K562 (cell line): ENCODE measurements at regions not wholly inside any gene's neighbourhood (a gene's known extent, or its start where the extent isn't known, plus 50 kb on each side); places are given as distances from the start of the nearest gene placed in this dataset.

ENCODE experiments used
- CEBPB ChIP-seq: fragments of 450-650 bp; IDR thresholded peaks from 2 replicates; pipeline ENCODE4 v1.6.1; 2016; ENCODE audit warnings: missing genetic modification characterization, missing compliant biosample characterization
- DMBX1 ChIP-seq: fragments of 250-450 bp; sonication (Bioruptor Pico); IDR thresholded peaks from 2 replicates; pipeline ENCODE4 v1.8.0; 2022; ENCODE audit warnings: inconsistent platforms, mild to moderate bottlenecking, moderate library complexity, borderline replicate concordance
- EP300 ChIP-seq: IDR thresholded peaks from 2 replicates; pipeline ENCODE4 v1.6.1; 2012; ENCODE audit warnings: low read length, improper control_type of control experiment
- RAD21 ChIP-seq, 2 experiments: fragments of 250-450 bp in 1 of 2; fragments of 450-650 bp in 1 of 2; sonication (Bioruptor Pico) in 1 of 2; formaldehyde crosslinking in 1 of 2; IDR thresholded peaks in 1 of 2; conservative IDR thresholded peaks in 1 of 2; 2 replicates each; pipeline versions ENCODE4 v1.4.0 to v1.8.0; 2020 to 2022; ENCODE audit warnings: mild to moderate bottlenecking in 2 of 2, moderate library complexity in 1 of 2
- SMARCC2 ChIP-seq: fragments of 450-650 bp; IDR thresholded peaks from 2 replicates; pipeline ENCODE4 v1.6.1; 2017; ENCODE audit warnings: antibody characterized with exemption, moderate library complexity, mild to moderate bottlenecking, low read depth
- TCFL5 ChIP-seq: fragments of 250-450 bp; sonication (Bioruptor Pico); conservative IDR thresholded peaks from 2 replicates; pipeline ENCODE4 v1.6.1; 2021; ENCODE audit warnings: mild to moderate bottlenecking, moderate library complexity, matching md5 sums
- WHSC1 ChIP-seq: IDR thresholded peaks from one replicate; pipeline ENCODE4 v1.6.1; 2012; ENCODE audit warnings: low read length, control low read depth, inconsistent platforms
- ZFP1 ChIP-seq: fragments of 450-650 bp; formaldehyde crosslinking; IDR thresholded peaks from 2 replicates; pipeline ENCODE4 v1.4.0; 2020; ENCODE audit warnings: mild to moderate bottlenecking, mixed read lengths
- ZNF140 ChIP-seq: fragments of 250-450 bp; sonication (Bioruptor Pico); IDR thresholded peaks from 2 replicates; pipeline ENCODE4 v1.8.0; 2021; ENCODE audit warnings: moderate library complexity, mild to moderate bottlenecking, inconsistent platforms
- ZNF311 ChIP-seq: fragments of 250-450 bp; sonication (Bioruptor Pico); IDR thresholded peaks from 2 replicates; pipeline ENCODE4 v1.4.0; 2020; ENCODE audit warnings: mild to moderate bottlenecking, moderate library complexity
- TF ChIP-seq, protein P1 (sequence below), 3 experiments: IDR thresholded peaks in 2 of 3; conservative IDR thresholded peaks in 1 of 3; 2 replicates each; pipeline ENCODE4 v1.5.1; 2011 to 2012; ENCODE audit warnings: low read length in 3 of 3, mild to moderate bottlenecking in 3 of 3, control low read depth in 2 of 3, improper control_type of control experiment in 1 of 3, inconsistent platforms in 1 of 3, low read depth in 1 of 3, mixed read lengths in 1 of 3, moderate library complexity in 1 of 3; ENCODE audit not compliant: insufficient read depth in 2 of 3
- TF ChIP-seq, protein P2 (sequence below): fragments of 450-650 bp; formaldehyde crosslinking; IDR thresholded peaks from 2 replicates; pipeline ENCODE4 v1.4.0; 2022; ENCODE audit warnings: missing genetic modification characterization

DNA sequence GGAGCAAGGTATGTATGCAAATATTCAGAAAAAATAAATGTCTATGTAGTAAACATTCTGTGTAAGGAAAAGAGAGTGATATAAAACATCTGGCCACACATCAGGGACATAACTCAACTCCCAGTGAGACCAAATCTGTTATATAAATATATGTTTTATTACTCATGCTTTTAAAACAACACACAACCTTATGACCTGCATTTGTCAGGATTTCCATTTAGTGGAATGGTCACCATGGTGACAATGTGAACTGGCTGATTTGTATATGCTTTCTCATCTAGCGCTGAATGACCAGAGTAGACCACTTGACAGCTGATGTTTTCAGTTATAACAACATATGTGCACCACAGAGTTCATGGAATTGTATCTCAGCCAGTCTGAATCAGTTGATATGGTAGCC is 551.7 kb downstream of the HTR7 start:
- TF ChIP-seq WHSC1 (no peak), CEBPB (tag) (no peak), ZNF140 (CRISPR knock-in tag) (no peak), DMBX1 (no peak), EP300 (no peak), SMARCC2 (no peak), TCFL5 (CRISPR knock-in tag) (no peak), RAD21 (CRISPR knock-in tag; conservative IDR thresholded peaks at IDR 0.05 in 1 of 2, IDR thresholded peaks at IDR 0.05 in 1 of 2) (no peak), ZNF311 (CRISPR knock-in tag) (no peak), ZFP1 (no peak)
- TF ChIP-seq, protein P1, sequence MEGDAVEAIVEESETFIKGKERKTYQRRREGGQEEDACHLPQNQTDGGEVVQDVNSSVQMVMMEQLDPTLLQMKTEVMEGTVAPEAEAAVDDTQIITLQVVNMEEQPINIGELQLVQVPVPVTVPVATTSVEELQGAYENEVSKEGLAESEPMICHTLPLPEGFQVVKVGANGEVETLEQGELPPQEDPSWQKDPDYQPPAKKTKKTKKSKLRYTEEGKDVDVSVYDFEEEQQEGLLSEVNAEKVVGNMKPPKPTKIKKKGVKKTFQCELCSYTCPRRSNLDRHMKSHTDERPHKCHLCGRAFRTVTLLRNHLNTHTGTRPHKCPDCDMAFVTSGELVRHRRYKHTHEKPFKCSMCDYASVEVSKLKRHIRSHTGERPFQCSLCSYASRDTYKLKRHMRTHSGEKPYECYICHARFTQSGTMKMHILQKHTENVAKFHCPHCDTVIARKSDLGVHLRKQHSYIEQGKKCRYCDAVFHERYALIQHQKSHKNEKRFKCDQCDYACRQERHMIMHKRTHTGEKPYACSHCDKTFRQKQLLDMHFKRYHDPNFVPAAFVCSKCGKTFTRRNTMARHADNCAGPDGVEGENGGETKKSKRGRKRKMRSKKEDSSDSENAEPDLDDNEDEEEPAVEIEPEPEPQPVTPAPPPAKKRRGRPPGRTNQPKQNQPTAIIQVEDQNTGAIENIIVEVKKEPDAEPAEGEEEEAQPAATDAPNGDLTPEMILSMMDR (IDR thresholded peaks at IDR 0.05 in 2 of 3, conservative IDR thresholded peaks at IDR 0.05 in 1 of 3; ENCODE audit: insufficient read depth in 2 of 3, low read depth in 1 of 3, low read length in 3 of 3), result no peak
- TF ChIP-seq, protein P2, sequence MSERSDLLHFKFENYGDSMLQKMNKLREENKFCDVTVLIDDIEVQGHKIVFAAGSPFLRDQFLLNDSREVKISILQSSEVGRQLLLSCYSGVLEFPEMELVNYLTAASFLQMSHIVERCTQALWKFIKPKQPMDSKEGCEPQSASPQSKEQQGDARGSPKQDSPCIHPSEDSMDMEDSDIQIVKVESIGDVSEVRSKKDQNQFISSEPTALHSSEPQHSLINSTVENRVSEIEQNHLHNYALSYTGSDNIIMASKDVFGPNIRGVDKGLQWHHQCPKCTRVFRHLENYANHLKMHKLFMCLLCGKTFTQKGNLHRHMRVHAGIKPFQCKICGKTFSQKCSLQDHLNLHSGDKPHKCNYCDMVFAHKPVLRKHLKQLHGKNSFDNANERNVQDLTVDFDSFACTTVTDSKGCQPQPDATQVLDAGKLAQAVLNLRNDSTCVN, result no peak
